ENCODE measurements at regions not wholly inside any gene's neighbourhood (a gene's known extent, or its start where the extent isn't known, plus 50 kb on each side); places are given as distances from the start of the nearest gene placed in this dataset.
"Not testable (repeated sequence)": the region's sequence is repeated elsewhere in the genome, so short reads cannot be mapped to it uniquely, and the experiment has no call there.

GRCh38 chr3:146700025-146700424 is 94.9 kb upstream of the PLSCR5 start:
- not testable (repeated sequence) for TF ChIP-seq CTCF (conservative IDR thresholded peaks at IDR 0.05; ENCODE audit: low read length); EZH2phosphoT487 (IDR thresholded peaks at IDR 0.05; ENCODE audit: borderline replicate concordance)
